Liver (tissue), 8 donors: ENCODE measurements at regions not wholly inside any gene's neighbourhood (a gene's known extent, or its start where the extent isn't known, plus 50 kb on each side); places are given as distances from the start of the nearest gene placed in this dataset.

Experiments used
- DNase-seq: peaks from one replicate; pipeline ENCODE4 v3.0.0-alpha.2; 2017; ENCODE audit warnings: low spot score
- H3K27ac ChIP-seq, 2 donors: one replicate each; pipeline ENCODE4 v1.7.0; 2013; ENCODE audit warnings: inconsistent platforms in 2 of 2, low read length in 2 of 2, control low read depth in 1 of 2, low read depth in 1 of 2, mild to moderate bottlenecking in 1 of 2
- H3K27me3 ChIP-seq, 4 donors: one replicate each; pipeline versions ENCODE4 v1.6.1 to v1.7.0; 2013; ENCODE audit warnings: low read length in 3 of 4, inconsistent platforms in 1 of 4, mild to moderate bottlenecking in 1 of 4, moderate library complexity in 1 of 4; ENCODE audit not compliant: control insufficient read depth in 4 of 4, insufficient read depth in 4 of 4
- H3K36me3 ChIP-seq, 4 donors: one replicate each; pipeline versions ENCODE4 v1.6.1 to v1.7.0; 2013; ENCODE audit warnings: low read length in 3 of 4, mild to moderate bottlenecking in 3 of 4, low read depth in 1 of 4, moderate library complexity in 1 of 4; ENCODE audit not compliant: control insufficient read depth in 4 of 4, insufficient read depth in 3 of 4
- H3K4me1 ChIP-seq, 4 donors: one replicate each; pipeline versions ENCODE4 v1.6.1 to v1.7.0; 2013; ENCODE audit warnings: low read length in 3 of 4, mild to moderate bottlenecking in 3 of 4, moderate library complexity in 1 of 4; ENCODE audit not compliant: control insufficient read depth in 4 of 4, insufficient read depth in 4 of 4
- H3K4me3 ChIP-seq, 3 donors: one replicate each; pipeline versions ENCODE4 v1.6.1 to v1.7.0; 2013; ENCODE audit warnings: low read length in 3 of 3, control low read depth in 1 of 3, low read depth in 1 of 3, mild to moderate bottlenecking in 1 of 3
- H3K9ac ChIP-seq, 2 donors: one replicate each; pipeline ENCODE4 v1.7.0; 2013; ENCODE audit warnings: low read length in 2 of 2, mild to moderate bottlenecking in 2 of 2, moderate library complexity in 2 of 2, control low read depth in 1 of 2, low read depth in 1 of 2
- H3K9me3 ChIP-seq, 4 donors: one replicate each; pipeline versions ENCODE4 v1.6.1 to v1.7.0; 2013; ENCODE audit warnings: low read length in 3 of 4; ENCODE audit not compliant: control insufficient read depth in 4 of 4
- ATF3 ChIP-seq: IDR thresholded peaks from 2 replicates; pipeline ENCODE4 v1.6.1; 2016; ENCODE audit warnings: antibody characterized with exemption
- CTCF ChIP-seq: fragments of 150-350 bp; IDR thresholded peaks from 2 replicates; pipeline ENCODE4 v1.5.1; 2017; ENCODE audit warnings: improper control_type of control experiment, low read depth, low read length; ENCODE audit not compliant: missing input control
- FOXA1 ChIP-seq: IDR thresholded peaks from 2 replicates; pipeline ENCODE4 v1.6.1; 2016; ENCODE audit warnings: antibody characterized with exemption
- FOXA2 ChIP-seq: IDR thresholded peaks from 2 replicates; pipeline ENCODE4 v1.6.1; 2016; ENCODE audit warnings: antibody characterized with exemption
- HNF4G ChIP-seq: IDR thresholded peaks from 2 replicates; pipeline ENCODE4 v1.6.1; 2016; ENCODE audit warnings: antibody characterized with exemption
- MAX ChIP-seq: IDR thresholded peaks from 2 replicates; pipeline ENCODE4 v1.6.1; 2016; ENCODE audit warnings: antibody characterized with exemption
- REST ChIP-seq: IDR thresholded peaks from 2 replicates; pipeline ENCODE4 v1.6.1; 2016; ENCODE audit warnings: antibody characterized with exemption, mild to moderate bottlenecking
- RXRA ChIP-seq, 2 donors: IDR thresholded peaks; 2 replicates each; pipeline ENCODE4 v1.6.1; 2017 to 2018; ENCODE audit warnings: antibody characterized with exemption in 2 of 2, mild to moderate bottlenecking in 1 of 2
- SP1 ChIP-seq: IDR thresholded peaks from 2 replicates; pipeline ENCODE4 v1.6.1; 2018; ENCODE audit warnings: antibody characterized with exemption, mild to moderate bottlenecking
- TAF1 ChIP-seq: conservative IDR thresholded peaks from 2 replicates; pipeline ENCODE4 v1.6.1; 2016; ENCODE audit warnings: antibody characterized with exemption, mild to moderate bottlenecking
- ZBTB33 ChIP-seq: IDR thresholded peaks from 2 replicates; pipeline ENCODE4 v1.6.1; 2016; ENCODE audit warnings: antibody characterized with exemption
- WGBS: extraction: QIAGEN DNeasy Blood & Tissue Kit; methylation state at CpG from one replicate; pipeline ENCODE4 v1.1.7; 2013; 5-methylcytosine and 5-hydroxymethylcytosine counted together
- donor health status: healthy.
- donor health status: healthy.
- donor health status: healthy.
- donor health status: healthy.
- donor health status: healthy.

- TF ChIP-seq REST (no peak), FOXA2 (no peak), HNF4G (no peak), ZBTB33 (no peak), FOXA1 (no peak)
Observed at GRCh38 chr5:56349461-56349860, 116.3 kb upstream of the ANKRD55 start (continued).

GRCh38 chr5:56346741-56347535, 113.8 kb upstream of the ANKRD55 start:
- Histone ChIP-seq H3K4me1 (no peaks in the 10 kb centered on the region), H3K4me3 (no peak overlapping the region), H3K9ac (no peak overlapping the region), H3K27ac (no peak overlapping the region), H3K36me3 (no peaks in the 10 kb centered on the region), H3K9me3 (no peaks in the 10 kb centered on the region), H3K27me3 (no peaks in the 10 kb centered on the region)
- TF ChIP-seq CTCF, result no peak
- no peak for TF ChIP-seq ZBTB33
- no peak for TF ChIP-seq MAX
- no peak for TF ChIP-seq ATF3
- TF ChIP-seq REST, result no peak
- TF ChIP-seq RXRA (IDR thresholded peaks at IDR 0.05), result no peak
- TF ChIP-seq TAF1, result no peak
- TF ChIP-seq SP1, result no peak
- DNase-seq, result no peak
- WGBS, result 87% methylated on average over 2 of the region's 2 CpGs
